Astrocyte of the hippocampus (primary cell): ENCODE measurements at regions not wholly inside any gene's neighbourhood (a gene's known extent, or its start where the extent isn't known, plus 50 kb on each side); places are given as distances from the start of the nearest gene placed in this dataset.

Source experiments
- DNase-seq: peaks from one replicate; pipeline ENCODE4 v3.0.0; 2011; ENCODE audit warnings: low read depth, low spot score

GRCh38 chr2:120881981-120882788 lies 146.5 kb downstream of the GLI2 start:
- DNase-seq: no peak

DNA sequence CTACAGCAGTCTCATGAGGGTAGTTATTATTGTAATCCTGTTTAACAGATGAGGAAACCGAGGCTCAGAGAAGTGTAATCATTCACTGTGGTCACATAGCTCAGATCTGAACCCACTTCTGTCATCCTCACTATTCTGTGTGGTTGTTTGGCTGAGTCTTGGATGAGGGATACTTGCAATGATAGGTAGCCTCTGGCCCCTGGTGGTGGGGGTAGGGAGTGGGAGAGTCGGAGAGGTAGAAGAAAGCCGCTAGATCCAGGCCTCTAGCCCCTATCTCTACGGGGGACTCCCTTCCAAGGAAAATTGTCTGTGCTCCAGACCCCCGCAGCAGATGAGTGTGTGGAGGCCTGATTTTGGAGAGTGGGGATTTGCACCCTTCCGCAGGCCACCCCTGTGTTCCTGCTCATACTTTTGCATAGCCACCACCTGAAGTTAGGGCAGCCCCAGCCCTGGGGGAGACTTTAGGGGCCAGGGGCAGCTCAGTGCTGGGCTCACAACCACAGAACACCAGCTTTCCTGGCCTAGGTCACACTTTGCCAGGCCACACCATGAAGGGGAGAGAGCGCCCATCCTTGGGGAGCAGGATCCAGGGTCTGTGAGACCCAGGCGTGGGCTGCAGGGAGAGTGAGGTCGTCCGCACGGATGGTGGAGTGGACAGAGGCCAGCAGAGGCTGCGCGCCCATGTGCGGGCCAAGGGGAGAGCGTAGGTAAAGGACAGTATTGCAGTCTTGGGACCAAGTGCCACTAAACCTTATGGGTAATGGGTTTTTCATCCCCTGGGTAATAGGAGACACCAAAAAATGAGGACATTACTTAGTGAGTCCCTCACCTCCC lies 148.2 kb downstream of the GLI2 start:
- no peak for DNase-seq

DNA sequence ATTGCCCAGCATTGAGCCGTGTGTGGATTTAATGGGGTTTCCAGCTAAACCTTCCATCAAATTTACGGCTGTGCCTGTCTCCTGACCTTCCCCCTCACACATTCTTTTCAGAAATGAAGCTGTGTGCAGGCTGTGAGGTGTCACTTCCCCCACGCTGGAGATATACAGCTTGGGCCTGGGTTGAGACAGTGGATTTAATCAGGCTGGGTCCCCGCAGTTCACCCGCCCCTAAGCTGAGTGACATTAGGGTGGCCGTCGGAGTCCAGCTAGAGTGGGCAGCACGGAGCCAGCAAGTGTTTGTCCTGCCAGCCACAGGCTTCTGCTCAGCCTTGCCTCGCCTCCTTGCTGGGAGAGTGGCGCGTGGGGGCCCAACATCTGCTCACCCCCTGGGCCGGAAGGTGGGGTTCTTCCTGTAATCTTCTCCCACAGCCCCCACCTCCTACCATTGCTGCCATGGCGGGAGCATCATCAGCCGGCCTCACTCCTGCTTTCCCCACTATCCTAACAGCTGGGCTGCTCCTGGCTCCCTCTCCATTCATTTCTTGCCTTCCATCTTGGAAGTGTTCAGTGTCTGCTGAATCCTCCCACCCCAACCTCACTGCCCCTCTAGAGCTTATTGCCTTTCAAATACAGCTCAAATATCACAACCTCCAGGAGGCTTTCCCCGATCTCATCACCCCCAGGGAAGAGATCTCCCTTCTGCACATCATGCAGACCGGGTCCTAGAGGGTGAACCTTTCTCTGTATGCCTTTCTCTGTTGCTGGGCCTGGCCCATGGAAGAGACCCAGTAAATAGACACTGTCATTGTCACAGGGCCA lies 149.0 kb downstream of the GLI2 start:
- DNase-seq: no peak

DNA sequence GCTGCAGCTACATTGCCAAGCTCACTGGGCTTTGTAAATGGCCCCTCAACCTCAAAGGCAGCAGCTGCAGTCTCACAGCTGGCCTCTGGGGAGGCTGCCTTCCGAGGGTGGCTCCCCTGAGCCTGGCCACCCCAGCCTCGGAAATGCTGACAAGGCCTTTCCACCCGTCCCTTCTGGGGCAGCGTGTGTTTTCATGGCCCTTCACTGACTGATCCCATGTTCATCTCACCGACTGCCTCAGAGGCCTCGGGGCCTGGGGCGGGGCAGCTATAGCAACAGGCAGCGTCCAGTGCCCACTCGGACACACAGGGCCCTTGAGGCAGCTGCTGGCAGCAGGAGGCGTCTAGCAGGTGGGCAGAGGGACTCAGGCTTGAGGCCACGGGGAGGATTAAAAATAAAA lies 149.7 kb downstream of the GLI2 start:
- DNase-seq: no peak

DNA sequence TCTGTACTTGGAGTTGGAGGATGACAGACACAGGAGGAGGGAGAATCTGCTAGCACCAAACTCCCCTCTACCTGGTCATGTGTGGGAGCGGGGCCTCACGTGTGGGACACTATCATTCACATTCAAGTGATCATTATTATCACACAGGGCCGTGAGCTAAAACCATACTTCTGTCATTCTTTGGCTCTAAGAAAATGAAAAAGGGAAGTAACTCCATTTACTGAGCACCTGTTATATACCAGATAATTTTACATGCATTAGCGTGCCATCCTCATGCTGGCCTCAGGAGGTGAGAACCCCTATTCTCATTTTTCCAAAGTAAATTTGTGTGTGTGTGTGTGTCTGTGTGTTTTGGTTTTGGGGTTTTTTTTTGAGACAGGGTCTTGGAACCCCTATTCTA lies 150.1 kb downstream of the GLI2 start:
- DNase-seq: no peak

DNA sequence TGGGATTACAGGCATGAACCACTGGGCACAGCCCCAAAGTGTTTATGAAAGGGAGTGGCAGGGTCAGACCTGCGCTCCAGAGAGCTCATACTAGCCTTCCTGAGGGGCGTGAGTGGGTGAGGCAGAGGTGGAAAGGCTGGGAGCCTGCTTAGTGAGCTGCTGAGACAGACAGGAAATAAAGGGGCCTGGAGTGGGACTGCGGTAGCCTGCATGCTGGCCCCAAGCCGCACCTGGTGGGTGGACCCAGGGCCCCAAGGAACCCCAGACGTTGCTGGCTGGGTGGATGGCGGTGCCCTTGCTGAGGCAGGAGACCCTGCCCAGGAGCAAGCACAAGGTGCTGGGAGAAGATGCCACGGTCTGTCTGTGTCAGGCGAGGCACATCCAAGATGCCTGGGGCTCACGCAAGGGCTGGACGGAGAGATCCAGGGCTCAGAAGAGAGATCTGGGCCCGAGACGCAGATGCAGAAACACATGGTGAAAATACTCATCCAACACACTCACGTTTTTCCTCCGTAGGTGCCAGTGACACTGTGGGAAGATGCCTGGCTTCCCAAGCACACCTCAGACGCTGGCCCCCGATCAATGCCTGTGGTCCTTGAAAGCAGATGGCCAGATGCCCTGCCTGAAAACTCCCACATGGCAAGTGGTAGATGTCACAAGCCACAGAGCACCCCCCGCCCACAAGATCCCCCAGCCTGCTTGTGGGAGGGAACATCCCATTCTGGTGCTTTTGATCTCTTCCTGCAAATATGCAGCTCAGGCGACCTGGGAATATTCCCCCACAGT lies 151.1 kb downstream of the GLI2 start:
- peak; percentile 24 for DNase-seq

GRCh38 chr2:120887320-120887697 lies 151.6 kb downstream of the GLI2 start:
- DNase-seq: peak; percentile 65

DNA sequence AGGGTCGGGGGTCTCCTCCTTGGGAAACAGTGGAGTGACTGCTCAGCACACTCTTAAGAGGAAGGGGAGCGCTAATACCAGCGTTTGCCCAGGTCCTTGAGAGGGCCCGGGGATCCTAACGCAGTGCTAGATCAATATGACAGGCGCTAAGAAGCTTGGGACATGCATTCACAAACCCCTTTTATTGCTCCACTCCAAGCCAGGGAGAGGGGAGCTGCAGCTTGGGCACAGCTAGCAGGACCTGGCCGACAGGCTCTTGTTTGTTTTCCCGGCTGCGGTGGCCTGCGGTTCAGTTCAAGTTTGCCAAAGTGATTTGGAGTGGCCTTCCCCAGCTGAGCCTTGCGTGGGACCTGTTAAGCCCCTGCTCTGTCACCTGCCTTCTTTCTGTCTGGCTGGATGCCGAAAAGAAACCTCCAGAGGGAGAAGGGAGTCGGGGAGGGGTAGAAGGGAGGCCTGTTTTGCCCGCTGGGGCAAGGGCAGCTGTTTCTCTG lies 152.1 kb downstream of the GLI2 start:
- DNase-seq: peak; percentile 75

GRCh38 chr2:120888851-120889250 lies 153.2 kb downstream of the GLI2 start:
- DNase-seq: no peak

- DNase-seq: no peak
These were observed 154.3 kb downstream of the GLI2 start for GRCh38 chr2:120889936-120890335.

- no peak for DNase-seq
These were observed 155.1 kb downstream of the GLI2 start for GRCh38 chr2:120890566-120891360.

DNA sequence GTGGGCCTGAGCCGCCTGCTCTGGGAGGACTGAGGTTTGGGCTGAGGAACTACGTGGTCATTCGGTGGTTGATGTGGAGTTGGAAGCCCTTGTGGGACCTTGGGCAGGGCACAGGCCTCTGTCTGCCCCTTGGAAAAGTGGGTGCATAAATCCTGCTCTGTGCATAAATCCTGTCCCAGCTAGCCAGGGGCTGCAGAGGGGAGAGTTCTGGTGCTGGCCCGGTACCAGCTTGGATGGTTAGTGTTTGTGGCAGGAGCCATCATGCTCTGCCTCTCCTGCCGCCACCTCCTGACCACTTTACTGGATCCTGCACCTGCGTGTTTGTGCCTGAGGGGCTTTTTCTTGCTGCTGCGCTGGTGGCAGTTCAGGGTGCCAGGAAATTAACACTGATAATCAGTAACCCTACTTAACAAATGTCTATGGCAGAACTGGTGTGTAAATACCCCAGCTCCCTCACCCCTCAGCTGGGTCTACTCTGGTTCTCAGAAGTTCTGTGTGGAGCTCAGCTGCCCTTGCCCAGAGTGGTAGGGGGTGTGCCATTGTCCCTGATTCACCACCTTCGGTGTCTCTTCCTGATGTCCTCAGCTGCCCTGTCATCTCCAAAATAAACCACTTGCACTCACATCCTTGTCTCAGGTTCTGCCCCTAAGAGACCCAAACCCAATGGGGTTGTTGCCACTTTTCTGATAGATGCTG lies 156.8 kb downstream of the GLI2 start:
- no peak for DNase-seq

GRCh38 chr2:120892967-120893667 lies 157.4 kb downstream of the GLI2 start:
- peak; percentile 81 for DNase-seq

DNA sequence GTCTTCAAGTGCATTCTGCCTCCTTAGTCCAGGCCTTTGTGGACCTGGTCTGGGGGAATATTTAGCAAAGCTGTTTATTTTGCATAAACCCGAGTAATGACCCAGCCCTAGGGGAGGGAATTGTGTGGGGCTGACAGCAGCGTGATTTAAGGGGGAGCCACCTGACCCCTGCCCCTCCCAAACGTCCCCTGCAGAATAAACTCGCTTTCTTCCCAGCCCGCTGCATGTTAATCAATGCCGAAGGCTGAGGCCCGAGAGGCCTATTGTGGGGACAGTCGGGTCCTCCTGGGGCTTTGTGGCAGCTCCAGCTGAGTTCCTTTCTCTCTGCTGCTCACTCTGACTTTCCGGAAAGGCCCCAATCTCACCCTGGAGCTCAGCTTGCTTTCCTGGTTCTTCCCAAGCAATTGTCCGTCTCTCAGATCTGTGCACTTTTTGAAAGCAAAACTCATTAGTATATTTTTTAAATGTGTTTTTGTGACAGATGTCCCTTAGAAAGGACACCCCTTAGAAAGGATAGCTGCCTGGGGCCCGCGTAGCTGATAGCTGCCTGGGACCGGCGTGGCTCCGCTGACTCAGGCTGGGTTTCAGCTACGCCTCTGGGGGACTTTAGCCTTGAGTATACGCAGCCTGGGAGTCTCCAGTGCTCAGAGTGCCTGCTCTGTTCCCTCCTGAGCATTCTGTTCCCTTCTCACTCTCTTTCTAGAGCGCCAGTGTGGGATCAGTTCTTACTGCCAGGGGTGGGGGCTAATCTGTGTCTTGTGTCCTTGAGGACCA lies 158.3 kb downstream of the GLI2 start:
- DNase-seq: peak; percentile 57

DNA sequence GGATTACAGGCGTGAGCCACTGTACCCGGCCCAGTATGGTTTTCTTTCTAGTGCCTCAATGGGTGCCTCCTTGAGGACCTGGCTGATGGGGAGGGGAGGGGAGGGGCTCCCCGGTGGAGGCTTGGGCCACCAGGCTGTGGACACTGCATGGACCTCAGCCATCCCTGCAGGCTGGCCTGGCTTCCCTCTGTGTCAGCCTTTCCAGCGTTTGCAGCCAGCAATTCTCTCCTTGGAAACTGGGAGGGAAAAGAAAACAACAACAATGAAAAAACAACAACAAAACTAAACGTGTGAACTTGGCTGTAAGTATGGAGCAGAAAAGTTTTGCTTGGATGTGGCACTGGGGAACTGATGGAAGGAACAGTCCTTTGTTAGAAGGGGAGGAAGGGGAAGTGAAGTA lies 159.3 kb downstream of the GLI2 start:
- peak; percentile 61 for DNase-seq

GRCh38 chr2:120896126-120896525 lies 160.5 kb downstream of the GLI2 start:
- no peak for DNase-seq

DNA sequence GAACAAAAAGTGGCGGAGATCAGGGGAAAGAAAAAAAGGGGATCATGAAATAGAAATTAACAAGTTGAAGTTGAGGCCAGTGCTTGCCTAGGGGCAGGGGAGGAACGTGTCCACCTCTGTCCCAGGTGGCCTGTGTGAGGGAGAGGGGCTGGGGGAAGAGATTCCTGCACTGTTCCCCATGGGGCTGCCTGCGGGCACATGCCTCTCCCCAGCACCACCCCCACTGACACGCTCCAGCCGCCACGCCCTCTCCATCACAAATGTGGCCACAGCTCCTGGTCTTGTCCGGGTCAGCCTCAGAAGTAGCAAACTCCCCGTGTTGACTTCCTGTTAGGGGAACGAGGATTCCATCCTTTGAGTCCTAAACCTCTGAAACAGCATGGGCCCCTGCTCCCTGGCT lies 161.2 kb downstream of the GLI2 start:
- no peak for DNase-seq

GRCh38 chr2:120897399-120897798 lies 161.7 kb downstream of the GLI2 start:
- no peak for DNase-seq
